ENCODE measurements at regions not wholly inside any gene's neighbourhood (a gene's known extent, or its start where the extent isn't known, plus 50 kb on each side); places are given as distances from the start of the nearest gene placed in this dataset.

DNA sequence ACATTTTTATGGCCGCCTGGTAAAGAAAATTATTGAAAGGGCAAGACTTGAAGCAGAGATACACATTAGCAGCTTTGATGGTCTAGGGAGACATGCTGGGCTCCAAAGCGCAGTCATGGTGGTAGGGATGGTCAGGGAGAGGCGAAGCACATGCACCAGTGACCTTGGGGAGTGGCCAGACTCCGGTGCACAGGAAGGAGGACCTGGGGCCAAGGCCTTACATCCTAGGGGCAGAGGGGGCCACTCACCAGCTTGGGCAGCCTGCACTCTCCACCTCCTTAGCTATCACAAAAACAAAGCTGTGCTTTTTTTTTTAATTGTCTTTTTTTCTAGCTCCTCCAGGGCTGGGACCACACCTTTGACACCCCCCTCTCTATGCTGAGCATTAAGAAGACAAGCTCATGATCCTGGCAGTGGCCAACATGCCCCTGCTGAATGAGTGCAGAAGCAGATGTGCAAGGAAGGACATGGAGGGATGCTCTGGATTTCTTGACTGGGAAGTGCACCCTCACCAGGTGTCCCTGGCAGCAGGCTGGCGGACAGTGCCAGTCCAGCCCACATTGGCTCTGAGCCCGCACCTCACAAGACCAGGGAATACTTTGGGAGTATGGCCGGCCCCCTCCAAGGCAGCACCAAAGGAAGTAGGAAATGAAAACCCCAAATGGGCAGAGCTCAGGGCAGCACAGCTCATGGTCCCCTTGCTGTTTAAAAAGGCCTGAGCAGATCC, 619.9 kb downstream of the TBC1D22A start:
- DNase-seq: no peak

- no peak for DNase-seq
Measured at GRCh38 chr22:47381240-47381639, 618.8 kb downstream of the TBC1D22A start.

- no peak for DNase-seq
Measured at GRCh38 chr22:47380692-47381091, 618.2 kb downstream of the TBC1D22A start.

GRCh38 chr22:47379037-47379436, 616.6 kb downstream of the TBC1D22A start:
- DNase-seq: no peak

DNA sequence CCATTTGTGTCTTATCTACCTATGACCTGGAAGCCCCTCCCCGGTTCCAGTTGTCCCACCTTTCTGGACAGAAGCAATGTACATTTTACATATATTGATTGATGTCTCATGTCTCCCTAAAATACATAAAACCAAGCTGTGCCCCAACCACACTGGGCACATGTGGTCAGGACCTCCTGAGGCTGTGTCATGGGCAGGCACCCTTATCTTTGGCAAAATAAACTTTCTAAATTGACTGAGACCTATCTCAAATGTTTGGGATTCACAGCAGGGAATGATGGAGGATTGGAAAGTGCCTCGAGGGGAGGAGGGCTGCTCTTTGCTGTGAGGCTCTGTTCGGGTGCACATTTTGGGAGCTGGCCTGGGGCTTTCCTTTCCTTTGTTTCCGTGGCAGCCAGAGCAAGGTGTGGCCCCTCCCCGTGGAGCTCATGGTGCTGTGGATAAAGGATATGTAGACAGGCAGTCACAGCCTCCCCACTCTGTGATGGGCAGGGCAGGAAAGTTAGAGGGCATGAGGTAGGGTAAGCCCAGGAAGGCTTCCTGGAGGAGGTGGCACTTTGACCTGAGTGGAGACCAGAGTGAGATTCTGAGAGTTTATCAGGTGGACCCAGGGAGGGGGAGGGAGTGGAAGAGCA, 615.6 kb downstream of the TBC1D22A start:
- DNase-seq: no peak

GRCh38 chr22:47376901-47377505, 614.6 kb downstream of the TBC1D22A start:
- no peak for DNase-seq

- DNase-seq: no peak
Measured at GRCh38 chr22:47376322-47376700, 613.9 kb downstream of the TBC1D22A start.

GRCh38 chr22:47375621-47376321, 613.3 kb downstream of the TBC1D22A start:
- DNase-seq: no peak

DNA sequence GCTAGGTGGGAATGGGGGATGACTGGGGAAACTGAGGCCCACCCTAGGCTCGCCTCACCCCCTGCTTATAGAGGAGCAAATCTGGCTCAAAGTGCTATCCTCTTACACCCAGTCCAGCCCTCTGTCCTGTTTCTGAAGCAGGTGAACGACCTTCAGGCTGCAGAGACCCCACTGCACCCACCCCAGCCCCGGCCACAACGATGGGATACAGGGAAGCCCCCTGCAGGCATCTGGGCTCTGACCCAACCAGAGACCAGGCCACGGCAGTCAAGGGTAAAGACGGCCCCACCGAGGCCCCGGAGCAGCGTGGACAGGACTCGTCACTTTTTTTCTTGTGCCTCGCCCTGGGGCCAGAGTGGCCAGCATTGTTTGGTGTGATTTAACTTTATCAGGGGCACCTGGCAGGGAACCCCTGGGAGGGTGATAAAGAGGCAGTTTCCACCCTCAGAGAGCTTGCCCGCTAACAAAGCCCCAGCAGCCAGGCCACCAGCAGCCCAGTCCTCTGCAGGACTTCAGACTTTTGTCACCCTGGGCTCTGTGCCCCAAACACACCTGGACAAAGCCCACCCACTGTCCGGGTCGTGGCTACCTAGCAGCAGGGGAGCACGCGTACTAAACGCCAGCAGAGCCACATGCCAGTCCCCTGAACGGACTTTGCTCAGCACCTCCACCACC, 612.6 kb downstream of the TBC1D22A start:
- DNase-seq: no peak

DNA sequence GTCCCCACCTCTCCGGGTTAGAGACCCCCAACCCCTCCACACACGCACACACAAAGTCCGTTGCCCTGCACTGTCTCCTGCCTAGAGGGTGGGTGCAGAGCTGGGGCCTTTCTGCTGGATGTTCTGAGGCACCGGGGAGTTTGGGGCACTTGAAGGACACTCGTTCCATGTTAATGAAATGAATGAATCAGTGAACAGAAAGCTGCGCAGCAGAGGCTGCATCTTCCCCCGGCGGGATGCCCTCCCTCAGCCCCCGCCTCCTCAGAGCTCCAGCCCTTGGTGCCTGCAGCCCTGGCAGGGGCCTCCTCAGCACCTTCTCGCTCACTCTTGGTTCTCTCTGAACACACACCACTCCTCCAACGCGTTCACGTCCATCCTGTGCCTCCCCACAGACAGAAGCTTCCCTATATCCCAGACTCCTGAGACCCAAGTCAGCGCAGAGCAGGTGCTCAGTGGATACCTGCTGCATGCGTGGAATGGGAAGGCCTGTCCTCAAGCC, 611.9 kb downstream of the TBC1D22A start:
- DNase-seq: no peak

DNA sequence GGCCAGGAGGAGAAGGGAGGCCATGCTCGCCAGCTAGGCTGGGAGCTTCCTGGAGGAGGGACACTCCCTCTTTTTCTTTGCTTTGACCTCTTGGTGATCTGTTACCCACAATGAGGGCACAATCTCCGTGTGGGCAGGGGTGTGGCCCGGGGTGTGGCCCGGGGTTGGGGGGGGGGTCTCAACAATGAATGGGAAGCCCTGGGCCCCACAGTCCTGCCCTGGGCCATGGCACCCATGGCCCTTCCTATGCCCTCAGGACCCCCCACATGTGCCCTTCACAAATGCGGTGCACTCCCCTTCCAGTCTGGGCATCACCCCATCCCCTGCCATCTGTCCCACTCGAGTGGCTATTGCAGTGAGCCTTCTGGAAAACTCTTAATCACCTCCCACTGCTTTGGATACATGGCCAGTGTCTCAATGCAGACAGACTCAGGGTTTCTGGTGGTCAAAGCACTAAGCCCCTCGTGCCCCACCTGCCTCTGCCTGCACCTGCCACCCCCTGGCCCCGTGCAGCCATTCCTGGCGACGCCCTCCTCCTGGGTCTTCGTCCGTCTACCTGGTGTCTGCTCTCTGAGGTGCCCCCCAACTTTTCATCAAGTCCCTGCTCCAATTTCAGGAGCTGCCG, 611.3 kb downstream of the TBC1D22A start:
- DNase-seq: no peak

- no peak for DNase-seq
Measured at GRCh38 chr22:47372596-47373385, 610.3 kb downstream of the TBC1D22A start.

GRCh38 chr22:47372111-47372581, 609.7 kb downstream of the TBC1D22A start:
- no peak for DNase-seq

DNA sequence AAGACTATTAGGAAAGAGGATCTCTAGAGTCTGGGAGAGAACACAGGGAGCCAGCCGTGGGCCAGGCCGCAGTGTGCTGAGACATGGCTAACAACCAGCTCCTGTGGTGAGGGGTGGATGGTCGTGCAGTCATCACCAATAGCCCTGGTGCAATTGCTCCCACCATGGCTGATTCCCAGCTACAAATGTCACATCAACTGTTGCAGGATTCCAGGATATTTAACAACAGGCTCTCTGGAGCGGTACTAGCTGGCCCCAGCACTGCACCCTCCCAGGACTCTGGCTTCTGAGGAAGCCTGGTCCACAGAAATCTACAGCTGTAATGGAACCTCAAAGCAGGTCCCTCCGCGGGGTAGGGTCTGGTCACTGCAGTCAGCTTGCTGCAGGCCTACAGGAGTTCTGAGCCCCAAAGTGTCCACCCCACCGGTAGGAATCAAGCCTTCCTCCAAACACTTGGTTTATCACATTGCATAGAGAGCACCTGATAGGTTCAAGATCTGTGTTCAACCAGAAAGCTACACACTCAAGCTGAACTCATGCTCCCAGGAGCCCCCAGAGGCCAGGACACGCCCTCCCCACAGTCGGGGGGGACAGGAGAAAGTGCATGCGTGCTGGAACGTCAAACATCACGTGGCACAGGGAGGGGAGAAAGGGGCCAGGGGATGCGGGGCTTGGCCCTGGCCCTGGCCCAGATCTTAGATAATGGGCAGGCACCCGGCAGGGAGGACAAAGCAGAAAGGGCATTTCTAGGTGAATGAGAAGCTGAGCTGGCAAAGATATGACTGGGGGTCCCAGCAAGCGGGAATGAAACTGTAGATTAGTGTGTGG, 609.0 kb downstream of the TBC1D22A start:
- no peak for DNase-seq

GRCh38 chr22:47370448-47371262, 608.2 kb downstream of the TBC1D22A start:
- DNase-seq: no peak

- no peak for DNase-seq
Measured at GRCh38 chr22:47369431-47370015, 607.1 kb downstream of the TBC1D22A start.

GRCh38 chr22:47369020-47369419, 606.6 kb downstream of the TBC1D22A start:
- no peak for DNase-seq

DNA sequence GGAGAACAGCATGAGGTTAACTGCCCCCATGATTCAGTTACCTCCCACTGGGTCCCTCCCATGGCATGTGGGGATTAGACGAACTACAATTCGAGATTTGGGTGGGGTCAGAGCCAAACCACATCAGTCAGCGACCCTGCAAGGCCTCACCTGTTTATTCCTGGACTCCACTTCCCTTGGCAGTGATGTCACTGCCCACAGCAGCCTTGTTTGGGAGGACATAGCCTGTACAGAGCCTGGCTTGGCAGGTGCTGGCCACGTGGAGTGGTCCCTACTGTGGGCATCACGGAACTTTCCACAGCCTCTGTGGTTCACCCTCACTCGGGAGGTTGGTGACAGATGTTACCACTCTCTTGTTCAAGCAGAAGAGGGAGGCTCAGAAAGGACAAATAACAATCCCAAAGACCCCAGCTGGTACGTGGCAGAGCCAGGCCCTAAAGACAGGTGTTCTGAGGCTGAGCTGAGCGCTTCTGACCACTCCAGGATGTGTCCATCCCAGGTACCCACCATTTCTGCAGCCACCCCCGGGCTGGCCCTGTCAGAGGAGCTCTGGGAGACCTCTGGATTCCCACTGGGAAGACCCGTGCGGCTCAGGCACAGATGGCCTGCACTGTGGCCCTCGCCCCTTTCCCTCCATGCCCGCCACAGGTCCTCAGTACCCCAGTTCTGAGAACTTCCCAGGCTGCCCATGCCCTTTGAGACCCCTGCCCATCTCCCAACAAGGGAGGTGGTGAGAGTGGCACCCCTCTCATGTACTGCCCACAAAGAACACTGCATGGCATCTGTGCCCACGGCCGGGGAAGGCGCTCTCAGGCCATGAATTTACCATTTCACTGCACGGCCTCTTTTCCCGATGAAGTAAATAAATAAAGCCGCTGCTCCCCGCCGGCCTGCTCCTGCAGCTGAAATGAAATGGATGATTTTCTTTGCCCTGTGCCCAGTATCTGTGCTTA, 605.8 kb downstream of the TBC1D22A start:
- DNase-seq: no peak
